ENCODE measurements at regions not wholly inside any gene's neighbourhood (a gene's known extent, or its start where the extent isn't known, plus 50 kb on each side); places are given as distances from the start of the nearest gene placed in this dataset.

GRCh38 chr5:160929906-160930305 is 77.9 kb upstream of the ATP10B start:
- TF ChIP-seq, protein P1, sequence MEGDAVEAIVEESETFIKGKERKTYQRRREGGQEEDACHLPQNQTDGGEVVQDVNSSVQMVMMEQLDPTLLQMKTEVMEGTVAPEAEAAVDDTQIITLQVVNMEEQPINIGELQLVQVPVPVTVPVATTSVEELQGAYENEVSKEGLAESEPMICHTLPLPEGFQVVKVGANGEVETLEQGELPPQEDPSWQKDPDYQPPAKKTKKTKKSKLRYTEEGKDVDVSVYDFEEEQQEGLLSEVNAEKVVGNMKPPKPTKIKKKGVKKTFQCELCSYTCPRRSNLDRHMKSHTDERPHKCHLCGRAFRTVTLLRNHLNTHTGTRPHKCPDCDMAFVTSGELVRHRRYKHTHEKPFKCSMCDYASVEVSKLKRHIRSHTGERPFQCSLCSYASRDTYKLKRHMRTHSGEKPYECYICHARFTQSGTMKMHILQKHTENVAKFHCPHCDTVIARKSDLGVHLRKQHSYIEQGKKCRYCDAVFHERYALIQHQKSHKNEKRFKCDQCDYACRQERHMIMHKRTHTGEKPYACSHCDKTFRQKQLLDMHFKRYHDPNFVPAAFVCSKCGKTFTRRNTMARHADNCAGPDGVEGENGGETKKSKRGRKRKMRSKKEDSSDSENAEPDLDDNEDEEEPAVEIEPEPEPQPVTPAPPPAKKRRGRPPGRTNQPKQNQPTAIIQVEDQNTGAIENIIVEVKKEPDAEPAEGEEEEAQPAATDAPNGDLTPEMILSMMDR (IDR thresholded peaks at IDR 0.05): no peak

GRCh38 chr5:160929360-160929759 is 77.3 kb upstream of the ATP10B start:
- TF ChIP-seq, protein P1 (IDR thresholded peaks at IDR 0.05): no peak

DNA sequence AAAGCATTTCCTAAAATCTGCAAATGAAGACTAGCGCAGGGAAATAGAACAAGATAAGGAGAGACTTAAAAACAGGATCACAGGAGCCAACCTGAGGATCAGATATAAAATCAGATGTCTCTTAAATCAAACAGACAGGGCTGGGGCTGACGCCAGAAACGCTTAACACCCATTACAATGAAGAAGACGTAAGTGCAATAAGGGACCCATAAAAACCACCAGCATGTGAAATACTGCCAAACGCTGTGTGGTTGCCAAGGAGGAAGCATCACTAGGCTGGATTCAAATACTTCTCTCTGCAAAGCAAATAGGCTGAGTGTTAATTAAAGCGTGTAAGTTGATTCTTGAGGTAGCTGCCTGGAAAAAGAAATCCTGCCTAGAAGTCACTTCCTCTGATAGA is 74.4 kb upstream of the ATP10B start:
- TF ChIP-seq, protein P1 (IDR thresholded peaks at IDR 0.05): no peak

DNA sequence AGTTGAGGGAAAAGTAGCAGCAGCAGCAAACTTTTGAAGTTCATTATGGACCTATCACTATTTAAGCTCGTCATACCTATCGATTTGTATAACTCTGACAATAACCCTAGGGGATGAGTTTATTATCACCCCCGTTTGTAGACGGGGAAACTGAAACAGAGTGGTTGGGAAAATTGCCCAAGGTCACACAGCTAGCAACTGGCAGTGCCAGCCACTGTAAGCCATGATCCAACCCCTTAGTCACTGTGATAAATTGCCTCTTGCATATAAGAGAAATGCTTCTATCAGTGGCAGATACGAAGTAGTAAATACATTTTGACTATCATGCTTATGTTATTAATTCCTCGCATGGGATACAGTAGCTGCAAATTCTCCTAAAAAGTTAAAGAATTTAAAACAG is 73.3 kb upstream of the ATP10B start:
- TF ChIP-seq, protein P1 (IDR thresholded peaks at IDR 0.05): no peak

DNA sequence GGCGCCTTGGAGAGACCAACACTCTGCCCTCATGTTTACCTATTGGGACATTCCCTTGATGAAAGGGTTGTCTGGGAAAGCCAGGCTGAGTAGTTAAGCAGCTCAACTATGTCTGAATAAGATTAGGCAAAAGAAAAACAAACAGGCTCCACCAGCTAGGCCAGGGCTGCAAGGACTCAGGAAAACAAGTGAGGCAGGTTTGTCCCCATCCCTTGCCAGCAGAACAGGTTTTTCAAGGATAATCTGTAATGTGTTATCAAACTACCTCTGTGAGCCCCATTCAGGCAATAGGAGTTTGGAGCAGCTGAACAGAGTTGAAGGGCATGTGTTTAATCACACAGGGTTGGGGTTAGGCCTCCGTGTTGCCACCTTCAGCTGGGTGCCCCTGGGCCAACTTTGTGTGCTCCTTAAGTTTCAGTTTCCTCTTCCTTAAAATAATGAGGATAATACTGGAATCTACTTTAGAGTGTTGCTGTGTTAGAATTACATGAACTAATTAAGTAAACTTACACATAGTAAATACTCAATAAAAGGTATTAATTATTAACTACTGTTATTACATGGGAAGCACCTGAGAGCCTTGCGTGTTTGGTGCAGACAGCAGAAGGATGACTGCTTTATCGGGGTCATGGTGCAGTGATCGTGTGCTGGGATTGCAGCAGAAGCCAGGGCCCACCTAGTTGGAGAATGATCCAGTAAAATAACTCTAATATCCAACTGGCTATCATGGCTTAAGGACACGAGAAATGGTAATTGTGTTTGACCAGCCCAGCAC is 72.1 kb upstream of the ATP10B start:
- TF ChIP-seq, protein P1 (IDR thresholded peaks at IDR 0.05): no peak

GRCh38 chr5:160923411-160923810 is 71.4 kb upstream of the ATP10B start:
- TF ChIP-seq, protein P1 (IDR thresholded peaks at IDR 0.05): no peak

- TF ChIP-seq, protein P1 (IDR thresholded peaks at IDR 0.05): no peak
Measured at GRCh38 chr5:160922311-160922710, 70.3 kb upstream of the ATP10B start.
